Activated CD4-positive, alpha-beta memory T cell treated with anti-CD3 and anti-CD28 coated beads for 36 hours (primary cell): ENCODE measurements at regions not wholly inside any gene's neighbourhood (a gene's known extent, or its start where the extent isn't known, plus 50 kb on each side); places are given as distances from the start of the nearest gene placed in this dataset.
"Not testable (repeated sequence)": the region's sequence is repeated elsewhere in the genome, so short reads cannot be mapped to it uniquely, and the experiment has no call there.

Experiments used
- CTCF ChIA-PET: fragments of 350-600 bp; sonication (Branson Sonifier 250); formaldehyde crosslinking; loops from one replicate; lab custom pipeline; 2021; ENCODE audit warnings: antibody characterized with exemption, inconsistent platforms; lab: Charles Lee
- POLR2A ChIA-PET: fragments of 350-600 bp; sonication (Branson Sonifier 250); formaldehyde crosslinking; loops from one replicate; lab custom pipeline; 2021; ENCODE audit warnings: antibody characterized with exemption; lab: Charles Lee
- DNase-seq: peaks from one replicate; pipeline ENCODE4 v3.0.0-alpha.2; 2020
- H3K27ac Mint-ChIP-seq: one replicate; pipeline ENCODE4 v1.8.0; 2021; ENCODE audit warnings: mixed read lengths
- H3K27me3 Mint-ChIP-seq: one replicate; pipeline ENCODE4 v1.8.0; 2021; ENCODE audit warnings: mixed read lengths
- H3K36me3 Mint-ChIP-seq: one replicate; pipeline ENCODE4 v1.8.0; 2021; ENCODE audit warnings: mixed read lengths
- H3K4me1 Mint-ChIP-seq: one replicate; pipeline ENCODE4 v1.8.0; 2021; ENCODE audit warnings: low read depth, mixed read lengths
- H3K4me3 Mint-ChIP-seq: one replicate; pipeline ENCODE4 v1.8.0; 2021; ENCODE audit warnings: mild to moderate bottlenecking, mixed read lengths
- H3K9me3 Mint-ChIP-seq: one replicate; pipeline ENCODE4 v1.8.0; 2021; ENCODE audit warnings: mixed read lengths
- intact Hi-C: fragments of 100-400 bp; cut with micrococcal nuclease; formaldehyde crosslinking; loops from one replicate; pipeline ENCODE4 v1.15.1; 2023

DNA sequence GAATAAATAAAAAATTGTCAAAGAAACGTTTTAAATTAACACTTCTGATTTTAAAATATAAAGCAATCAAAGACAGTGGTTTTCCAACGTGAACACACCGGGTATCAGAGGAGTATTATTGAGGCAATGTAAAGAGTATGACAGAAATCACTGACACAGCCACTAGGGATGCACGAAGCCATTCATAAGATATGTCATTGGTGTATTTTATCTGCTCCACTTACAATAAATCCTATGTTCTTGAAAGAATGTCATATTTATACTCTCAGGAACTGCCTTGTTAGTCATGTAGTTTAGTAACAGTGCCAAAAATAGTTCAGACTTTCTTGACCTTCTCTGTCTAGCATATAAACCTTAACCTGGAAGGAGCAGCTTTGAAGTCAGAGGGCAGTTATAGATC lies 835.0 kb upstream of the NCAM2 start:
- Mint-ChIP-seq H3K36me3 (no peaks in the 10 kb centered on the region), H3K9me3 (peaks cover 16% of the 10 kb centered on the region), H3K27ac (no peak overlapping the region), H3K27me3 (no peaks in the 10 kb centered on the region), H3K4me1 (no peaks in the 10 kb centered on the region), H3K4me3 (no peak overlapping the region)
- intact Hi-C loops, result no loop called here
- ChIA-PET CTCF (no interaction called here), POLR2A (no interaction called here)
- no peak for DNase-seq

DNA sequence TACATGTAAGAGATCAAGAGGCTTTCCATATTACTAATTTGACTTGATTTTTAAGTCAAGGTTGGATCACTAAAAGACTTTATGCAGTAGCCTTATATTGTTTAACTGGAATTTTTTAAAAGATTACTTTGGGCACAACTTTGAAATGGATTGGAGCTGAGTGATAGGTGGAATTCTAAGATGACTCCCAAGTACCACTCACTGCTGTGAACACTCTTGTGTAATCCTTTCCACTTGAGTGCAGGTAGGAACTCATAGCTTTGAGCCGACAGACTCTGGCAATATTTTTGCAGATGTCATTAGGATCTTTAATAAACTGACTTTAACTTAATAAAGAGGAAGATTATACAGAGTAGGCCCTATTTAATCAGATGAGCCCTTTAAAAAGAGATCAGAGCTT lies 831.1 kb upstream of the NCAM2 start:
- no peak for DNase-seq
- Mint-ChIP-seq H3K27me3 (no peaks in the 10 kb centered on the region), H3K9me3 (peaks cover 11% of the 10 kb centered on the region), H3K4me1 (no peaks in the 10 kb centered on the region), H3K4me3 (no peak overlapping the region), H3K36me3 (no peaks in the 10 kb centered on the region), H3K27ac (no peak overlapping the region)
- intact Hi-C loops, result no loop called here
- ChIA-PET POLR2A (no interaction called here), CTCF (no interaction called here)

DNA sequence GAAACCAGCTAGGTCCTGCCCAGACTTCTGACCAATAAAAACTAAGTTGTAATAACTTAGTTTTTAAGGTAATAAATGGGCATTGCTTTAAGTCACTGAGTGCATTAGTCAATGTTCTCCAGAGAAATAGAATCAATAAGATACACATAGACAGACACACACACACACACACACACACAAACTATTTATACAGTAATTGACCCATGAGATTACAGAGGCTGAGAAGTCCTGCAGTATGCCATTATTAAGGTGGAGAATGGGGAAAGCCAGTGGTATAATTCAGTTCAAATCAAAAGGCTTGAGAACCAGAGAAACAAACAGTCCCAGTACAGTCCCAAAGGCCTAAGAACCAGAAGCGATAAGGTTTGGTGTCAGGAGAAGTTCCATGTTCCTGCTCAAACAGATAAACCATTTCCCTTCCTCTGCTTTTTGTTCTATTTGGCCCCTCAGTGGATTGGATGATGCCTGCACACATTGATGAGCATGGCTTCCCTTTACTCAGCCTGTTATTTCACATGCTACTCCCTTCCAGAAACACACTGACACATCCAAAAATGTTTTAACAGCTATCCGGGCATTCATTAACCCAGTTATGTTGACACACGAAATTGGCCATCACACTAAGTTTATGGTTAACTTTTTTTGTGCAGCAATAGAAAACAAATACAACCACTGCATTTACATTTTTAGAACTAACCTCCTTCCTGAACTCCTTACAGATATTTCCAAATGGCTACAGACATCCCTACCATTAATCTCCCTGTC lies 828.2 kb upstream of the NCAM2 start:
- DNase-seq, result no peak
- Mint-ChIP-seq H3K36me3 (no peaks in the 10 kb centered on the region), H3K27ac (no peak overlapping the region), H3K4me3 (no peak overlapping the region), H3K9me3 (peaks cover 25% of the 10 kb centered on the region), H3K27me3 (no peaks in the 10 kb centered on the region), H3K4me1 (no peaks in the 10 kb centered on the region)
- intact Hi-C loops, result no loop called here
- ChIA-PET POLR2A (no interaction called here), CTCF (no interaction called here)

DNA sequence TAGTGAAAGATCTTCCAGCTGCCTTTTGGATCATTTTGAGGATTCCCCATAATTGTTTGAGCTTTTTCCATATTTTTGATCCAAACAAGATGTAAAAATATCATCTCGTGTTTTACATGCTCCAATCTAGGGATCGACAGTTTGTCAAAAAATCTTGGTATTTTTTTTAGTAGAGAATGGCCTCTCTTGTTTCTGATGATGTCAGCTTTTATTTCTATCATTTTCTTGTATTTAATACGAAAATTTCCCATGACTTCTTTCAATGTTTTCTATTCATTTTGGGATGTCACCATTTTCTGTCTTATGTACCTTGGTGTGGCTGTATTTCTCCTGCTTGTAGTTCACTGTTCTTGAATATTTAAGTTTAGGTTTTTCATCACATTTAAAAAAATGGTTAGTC lies 812.0 kb upstream of the NCAM2 start:
- ChIA-PET CTCF (no interaction called here), POLR2A (no interaction called here)
- H3K27ac Mint-ChIP-seq, result no peak overlapping the region
- no peak for DNase-seq
- H3K36me3 Mint-ChIP-seq, result no peaks in the 10 kb centered on the region
- H3K27me3 Mint-ChIP-seq, result no peaks in the 10 kb centered on the region
- H3K9me3 Mint-ChIP-seq, result peaks cover 25% of the 10 kb centered on the region
- intact Hi-C loops, result no loop called here
- no peaks in the 10 kb centered on the region for H3K4me1 Mint-ChIP-seq
- no peak overlapping the region for H3K4me3 Mint-ChIP-seq

DNA sequence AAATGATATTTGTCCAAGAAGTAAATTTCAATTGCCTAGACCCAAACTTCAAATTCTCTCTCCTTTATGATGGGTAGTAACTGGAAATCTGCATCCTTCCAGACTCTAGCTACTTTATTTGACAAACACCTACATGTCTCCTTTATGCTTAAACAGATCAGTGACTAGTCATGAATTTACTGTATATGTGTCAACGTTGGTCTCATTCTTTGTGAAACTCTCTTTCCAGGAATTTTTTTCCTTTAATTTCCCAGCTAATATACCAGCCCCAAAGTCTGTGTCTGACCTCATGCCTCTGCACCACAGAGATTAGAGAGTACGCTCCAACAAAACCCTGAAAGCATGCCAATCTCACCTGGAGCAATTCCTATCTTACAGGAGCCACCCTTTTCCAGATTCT lies 811.2 kb upstream of the NCAM2 start:
- H3K9me3 Mint-ChIP-seq, result peaks cover 25% of the 10 kb centered on the region
- H3K27me3 Mint-ChIP-seq, result no peaks in the 10 kb centered on the region
- H3K4me1 Mint-ChIP-seq, result no peaks in the 10 kb centered on the region
- DNase-seq, result no peak
- intact Hi-C loops, result no loop called here
- H3K27ac Mint-ChIP-seq, result no peak overlapping the region
- no peaks in the 10 kb centered on the region for H3K36me3 Mint-ChIP-seq
- no peak overlapping the region for H3K4me3 Mint-ChIP-seq
- ChIA-PET POLR2A (no interaction called here), CTCF (no interaction called here)

DNA sequence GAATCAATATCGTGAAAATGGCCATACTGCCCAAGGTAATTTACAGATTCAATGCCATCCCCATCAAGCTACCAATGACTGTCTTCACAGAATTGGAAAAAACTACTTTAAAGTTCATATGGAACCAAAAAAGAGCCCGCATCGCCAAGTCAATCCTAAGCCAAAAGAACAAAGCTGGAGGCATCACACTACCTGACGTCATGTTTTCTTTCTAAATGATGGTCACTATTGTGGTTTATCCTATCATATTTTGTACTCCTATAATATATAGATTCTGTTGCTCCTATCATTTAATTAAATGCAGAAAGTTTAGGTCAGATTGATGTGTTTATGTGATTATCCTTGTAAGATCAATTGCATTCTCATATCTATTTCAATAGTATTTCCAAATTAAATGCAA lies 796.9 kb upstream of the NCAM2 start:
- CTCF ChIA-PET, H3K27me3 Mint-ChIP-seq, H3K36me3 Mint-ChIP-seq: not testable (repeated sequence)

DNA sequence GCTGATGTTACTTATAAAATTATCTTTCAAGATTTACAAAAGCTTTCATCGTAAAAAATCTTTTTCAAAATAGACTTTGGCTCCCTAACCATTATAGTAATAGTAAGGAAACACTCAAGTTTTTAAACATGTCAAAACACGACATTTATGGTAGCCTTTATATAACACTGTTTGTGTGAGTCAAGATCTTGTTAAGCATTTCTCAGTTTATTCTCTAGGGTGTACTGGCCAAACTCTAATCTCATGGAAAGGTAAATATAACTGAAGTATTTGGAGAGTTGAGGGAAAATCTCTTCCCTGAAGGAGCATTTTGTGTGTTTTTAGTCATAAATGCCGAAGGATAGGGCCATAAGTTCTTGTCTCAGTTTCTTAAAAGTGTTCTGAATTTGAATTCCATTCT lies 790.9 kb upstream of the NCAM2 start:
- CTCF ChIA-PET, result no interaction called here
- no peak for DNase-seq
- H3K27me3 Mint-ChIP-seq, result no peaks in the 10 kb centered on the region
- H3K9me3 Mint-ChIP-seq, result peaks cover 18% of the 10 kb centered on the region
- no peaks in the 10 kb centered on the region for H3K4me1 Mint-ChIP-seq
- H3K27ac Mint-ChIP-seq, result no peak overlapping the region
- H3K4me3 Mint-ChIP-seq, result no peak overlapping the region
- POLR2A ChIA-PET, result no interaction called here
- intact Hi-C loops, result no loop called here
- no peaks in the 10 kb centered on the region for H3K36me3 Mint-ChIP-seq

More for the DNA sequence above, 796.9 kb upstream of the NCAM2 start:
- H3K27ac Mint-ChIP-seq, H3K4me3 Mint-ChIP-seq, DNase-seq, POLR2A ChIA-PET, intact Hi-C loops, H3K4me1 Mint-ChIP-seq: not testable (repeated sequence)
- peaks cover 18% of the 10 kb centered on the region for H3K9me3 Mint-ChIP-seq

DNA sequence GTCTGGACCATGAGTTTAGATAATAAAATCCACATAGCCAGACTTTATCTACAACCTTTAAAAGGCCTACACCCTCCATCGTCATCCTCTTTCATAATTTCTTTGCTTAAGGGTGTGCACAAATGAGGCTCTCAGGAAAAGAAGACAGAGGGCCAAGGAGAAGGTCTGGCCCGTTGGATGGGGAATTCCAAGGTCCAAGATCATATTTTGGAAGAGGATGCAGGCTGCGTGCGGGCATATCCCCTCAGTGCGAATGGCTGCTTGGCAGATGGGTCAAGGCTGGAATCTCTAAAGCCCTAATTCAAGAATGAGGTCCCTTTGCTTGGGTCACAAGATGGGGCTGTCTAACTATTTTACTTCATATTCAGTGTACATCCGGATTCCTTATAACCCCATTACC lies 782.2 kb upstream of the NCAM2 start:
- Mint-ChIP-seq H3K4me3 (no peak overlapping the region), H3K4me1 (no peaks in the 10 kb centered on the region), H3K9me3 (peaks cover 21% of the 10 kb centered on the region), H3K36me3 (no peaks in the 10 kb centered on the region), H3K27me3 (no peaks in the 10 kb centered on the region), H3K27ac (no peak overlapping the region)
- ChIA-PET POLR2A (no interaction called here), CTCF (no interaction called here)
- no peak for DNase-seq
- intact Hi-C loops, result no loop called here

- ChIA-PET POLR2A (no interaction called here), CTCF (no interaction called here)
- H3K36me3 Mint-ChIP-seq, result no peaks in the 10 kb centered on the region
- no peaks in the 10 kb centered on the region for H3K27me3 Mint-ChIP-seq
- no peak overlapping the region for H3K4me3 Mint-ChIP-seq
- H3K27ac Mint-ChIP-seq, result no peak overlapping the region
- no peaks in the 10 kb centered on the region for H3K4me1 Mint-ChIP-seq
- H3K9me3 Mint-ChIP-seq, result peaks cover 19% of the 10 kb centered on the region
- intact Hi-C loops, result no loop called here
- no peak for DNase-seq
Observed at GRCh38 chr21:20220586-20220985, 777.6 kb upstream of the NCAM2 start.

DNA sequence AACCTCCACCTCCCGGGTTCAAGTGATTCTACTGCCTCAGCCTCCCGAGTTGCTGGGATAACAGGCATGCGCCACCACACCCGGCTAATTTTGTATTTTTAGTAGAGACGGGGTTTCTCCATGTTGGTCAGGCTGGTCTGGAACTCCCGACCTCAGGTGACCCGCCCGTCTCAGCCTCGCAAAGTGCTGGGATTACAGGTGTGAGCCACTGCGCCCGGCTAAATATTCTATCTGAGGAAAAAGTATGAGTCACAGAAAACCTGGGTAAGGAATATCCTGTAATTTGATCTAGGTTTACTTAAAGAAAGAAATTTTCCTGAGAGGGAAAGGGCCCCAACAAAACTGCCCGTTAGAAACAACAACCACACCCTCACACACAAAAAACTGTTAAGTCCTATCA lies 776.2 kb upstream of the NCAM2 start:
- POLR2A ChIA-PET, H3K27ac Mint-ChIP-seq, H3K4me3 Mint-ChIP-seq, H3K4me1 Mint-ChIP-seq, H3K36me3 Mint-ChIP-seq, H3K27me3 Mint-ChIP-seq, intact Hi-C loops, DNase-seq, CTCF ChIA-PET: not testable (repeated sequence)
- H3K9me3 Mint-ChIP-seq, result peaks cover 21% of the 10 kb centered on the region

DNA sequence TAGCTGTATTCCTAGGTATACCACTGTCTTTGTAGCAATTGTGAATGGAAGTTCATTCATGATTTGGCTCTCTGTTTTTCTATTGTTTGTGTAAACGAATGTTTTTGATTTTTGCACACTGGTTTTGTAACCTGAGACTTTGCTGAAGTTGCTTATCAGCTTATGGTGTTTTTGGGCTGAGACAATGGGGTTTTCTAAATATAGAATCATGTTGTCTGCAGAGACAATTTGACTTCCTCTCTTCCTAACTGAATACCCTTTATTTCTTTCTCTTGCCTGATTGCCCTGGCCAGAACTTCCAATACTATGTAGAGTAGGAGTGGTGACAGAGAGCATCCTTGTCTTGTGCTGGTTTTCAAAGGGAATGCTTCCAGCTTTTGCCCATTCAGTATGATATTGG lies 761.6 kb upstream of the NCAM2 start:
- H3K4me3 Mint-ChIP-seq, CTCF ChIA-PET, H3K36me3 Mint-ChIP-seq, H3K27me3 Mint-ChIP-seq, intact Hi-C loops, H3K4me1 Mint-ChIP-seq, H3K27ac Mint-ChIP-seq, DNase-seq, POLR2A ChIA-PET: not testable (repeated sequence)
- peaks cover 34% of the 10 kb centered on the region for H3K9me3 Mint-ChIP-seq

DNA sequence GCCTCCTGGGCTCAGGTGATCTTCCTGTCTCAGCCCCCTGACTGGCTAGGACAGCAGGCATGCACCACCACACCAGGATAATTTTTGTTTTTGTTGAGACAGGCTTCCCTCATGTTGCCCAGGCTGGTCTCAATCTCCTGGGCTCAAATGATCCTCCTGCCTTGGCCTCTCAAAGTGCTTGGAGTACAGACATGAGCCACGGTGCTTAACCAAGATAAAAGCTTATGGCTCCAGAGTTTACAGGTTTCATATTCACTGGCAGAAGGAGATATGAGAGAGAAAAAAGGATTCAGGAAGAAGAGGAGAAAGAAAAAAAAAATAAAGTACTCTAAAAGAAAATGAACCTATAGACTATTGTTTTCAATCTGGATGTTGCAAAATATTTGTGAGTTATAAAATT lies 748.8 kb upstream of the NCAM2 start:
- H3K36me3 Mint-ChIP-seq, result no peaks in the 10 kb centered on the region
- intact Hi-C loops, result no loop called here
- no peaks in the 10 kb centered on the region for H3K27me3 Mint-ChIP-seq
- no peak overlapping the region for H3K4me3 Mint-ChIP-seq
- peaks cover 6% of the 10 kb centered on the region for H3K9me3 Mint-ChIP-seq
- ChIA-PET CTCF (no interaction called here), POLR2A (no interaction called here)
- DNase-seq, result no peak
- H3K27ac Mint-ChIP-seq, result no peak overlapping the region
- H3K4me1 Mint-ChIP-seq, result no peaks in the 10 kb centered on the region

- Mint-ChIP-seq H3K36me3 (no peaks in the 10 kb centered on the region), H3K4me3 (no peak overlapping the region), H3K27ac (no peak overlapping the region), H3K4me1 (no peaks in the 10 kb centered on the region), H3K27me3 (no peaks in the 10 kb centered on the region), H3K9me3 (peaks cover 6% of the 10 kb centered on the region)
- CTCF ChIA-PET, result no interaction called here
- intact Hi-C loops, result no loop called here
- POLR2A ChIA-PET, result no interaction called here
- no peak for DNase-seq
Observed at GRCh38 chr21:20250337-20250736, 747.9 kb upstream of the NCAM2 start.
